Activated CD4-positive, alpha-beta memory T cell treated with anti-CD3 and anti-CD28 coated beads for 36 hours (primary cell): ENCODE measurements at regions not wholly inside any gene's neighbourhood (a gene's known extent, or its start where the extent isn't known, plus 50 kb on each side); places are given as distances from the start of the nearest gene placed in this dataset.

Source experiments
- CTCF ChIA-PET: fragments of 350-600 bp; sonication (Branson Sonifier 250); formaldehyde crosslinking; loops from one replicate; lab custom pipeline; 2021; ENCODE audit warnings: antibody characterized with exemption, inconsistent platforms; lab: Charles Lee
- POLR2A ChIA-PET: fragments of 350-600 bp; sonication (Branson Sonifier 250); formaldehyde crosslinking; loops from one replicate; lab custom pipeline; 2021; ENCODE audit warnings: antibody characterized with exemption; lab: Charles Lee
- DNase-seq: peaks from one replicate; pipeline ENCODE4 v3.0.0-alpha.2; 2020
- H3K27ac Mint-ChIP-seq: one replicate; pipeline ENCODE4 v1.8.0; 2021; ENCODE audit warnings: mixed read lengths
- H3K27me3 Mint-ChIP-seq: one replicate; pipeline ENCODE4 v1.8.0; 2021; ENCODE audit warnings: mixed read lengths
- H3K36me3 Mint-ChIP-seq: one replicate; pipeline ENCODE4 v1.8.0; 2021; ENCODE audit warnings: mixed read lengths
- H3K4me1 Mint-ChIP-seq: one replicate; pipeline ENCODE4 v1.8.0; 2021; ENCODE audit warnings: low read depth, mixed read lengths
- H3K4me3 Mint-ChIP-seq: one replicate; pipeline ENCODE4 v1.8.0; 2021; ENCODE audit warnings: mild to moderate bottlenecking, mixed read lengths
- H3K9me3 Mint-ChIP-seq: one replicate; pipeline ENCODE4 v1.8.0; 2021; ENCODE audit warnings: mixed read lengths
- intact Hi-C: fragments of 100-400 bp; cut with micrococcal nuclease; formaldehyde crosslinking; loops from one replicate; pipeline ENCODE4 v1.15.1; 2023

GRCh38 chr1:188043536-188044245, 1214.9 kb downstream of the PLA2G4A start:
- H3K27me3 Mint-ChIP-seq, result no peaks in the 10 kb centered on the region

GRCh38 chr1:188050250-188050649, 1221.5 kb downstream of the PLA2G4A start:
- intact Hi-C loops, result no loop called here
- no peaks in the 10 kb centered on the region for H3K27me3 Mint-ChIP-seq
- no peak overlapping the region for H3K4me3 Mint-ChIP-seq
- ChIA-PET POLR2A (no interaction called here), CTCF (no interaction called here)
- H3K36me3 Mint-ChIP-seq, result no peaks in the 10 kb centered on the region
- peaks cover 4% of the 10 kb centered on the region for H3K9me3 Mint-ChIP-seq
- DNase-seq, result no peak
- H3K27ac Mint-ChIP-seq, result no peak overlapping the region
- H3K4me1 Mint-ChIP-seq, result no peaks in the 10 kb centered on the region

More at GRCh38 chr1:188043536-188044245, 1214.9 kb downstream of the PLA2G4A start:
- H3K27ac Mint-ChIP-seq, result no peak overlapping the region
- no peak overlapping the region for H3K4me3 Mint-ChIP-seq
- DNase-seq, result no peak
- H3K9me3 Mint-ChIP-seq, result peaks cover 5% of the 10 kb centered on the region
- H3K4me1 Mint-ChIP-seq, result no peaks in the 10 kb centered on the region
- CTCF ChIA-PET, result no interaction called here
- intact Hi-C loops, result no loop called here
- POLR2A ChIA-PET, result no interaction called here
- H3K36me3 Mint-ChIP-seq, result no peaks in the 10 kb centered on the region

DNA sequence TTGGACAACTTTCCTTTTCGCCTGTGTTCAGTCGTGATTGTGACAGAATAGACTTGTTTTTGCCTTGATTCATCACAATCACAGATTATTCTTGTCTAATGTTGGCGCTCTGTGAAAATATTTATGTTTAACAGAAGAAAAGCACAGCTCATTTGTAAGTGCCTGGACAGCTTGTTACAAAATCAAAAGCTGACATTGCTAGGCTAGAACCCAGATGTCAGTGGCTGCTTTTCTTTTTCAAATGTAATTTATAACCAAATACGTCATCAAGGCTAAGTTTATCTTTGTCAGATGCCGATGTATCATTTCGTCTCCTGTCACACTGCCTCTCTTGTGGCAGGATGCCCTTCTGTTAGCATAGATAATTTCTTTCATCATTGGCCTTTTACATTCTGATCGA, 1227.3 kb downstream of the PLA2G4A start:
- Mint-ChIP-seq H3K4me1 (no peaks in the 10 kb centered on the region), H3K4me3 (no peak overlapping the region), H3K36me3 (no peaks in the 10 kb centered on the region), H3K27ac (no peak overlapping the region), H3K27me3 (no peaks in the 10 kb centered on the region), H3K9me3 (peaks cover 6% of the 10 kb centered on the region)
- CTCF ChIA-PET, result no interaction called here
- POLR2A ChIA-PET, result no interaction called here
- intact Hi-C loops, result no loop called here
- DNase-seq, result no peak

- ChIA-PET CTCF (no interaction called here), POLR2A (no interaction called here)
- no peaks in the 10 kb centered on the region for H3K36me3 Mint-ChIP-seq
- intact Hi-C loops, result no loop called here
- no peak overlapping the region for H3K4me3 Mint-ChIP-seq
- H3K4me1 Mint-ChIP-seq, result no peaks in the 10 kb centered on the region
- H3K27ac Mint-ChIP-seq, result no peak overlapping the region
- no peaks in the 10 kb centered on the region for H3K27me3 Mint-ChIP-seq
- peaks cover 12% of the 10 kb centered on the region for H3K9me3 Mint-ChIP-seq
- DNase-seq, result no peak
Observed at GRCh38 chr1:188058801-188059200, 1230.1 kb downstream of the PLA2G4A start.

DNA sequence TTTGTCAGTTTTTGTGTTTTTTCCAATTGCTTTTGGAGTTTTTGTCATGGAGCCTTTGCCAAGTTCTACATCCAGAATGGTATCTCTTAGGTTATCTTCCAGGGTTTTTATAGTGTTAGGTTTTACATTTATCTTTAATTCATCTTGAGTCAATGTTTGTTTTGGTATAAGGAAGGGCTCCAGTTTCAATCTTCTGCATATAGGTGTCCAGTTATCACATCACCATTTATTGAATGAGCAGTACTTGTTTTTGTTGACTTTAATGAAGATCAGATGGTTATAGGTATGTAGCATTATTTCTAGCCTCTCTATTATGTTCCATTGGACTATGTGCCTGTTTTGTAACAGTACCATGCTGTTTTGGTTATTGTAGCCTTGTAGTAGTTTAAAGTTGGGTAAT, 1233.1 kb downstream of the PLA2G4A start:
- no peaks in the 10 kb centered on the region for H3K27me3 Mint-ChIP-seq
- ChIA-PET POLR2A (no interaction called here), CTCF (no interaction called here)
- H3K36me3 Mint-ChIP-seq, result no peaks in the 10 kb centered on the region
- no peak for DNase-seq
- peaks cover 27% of the 10 kb centered on the region for H3K9me3 Mint-ChIP-seq
- intact Hi-C loops, result no loop called here
- no peak overlapping the region for H3K27ac Mint-ChIP-seq
- H3K4me3 Mint-ChIP-seq, result no peak overlapping the region
- H3K4me1 Mint-ChIP-seq, result no peaks in the 10 kb centered on the region

DNA sequence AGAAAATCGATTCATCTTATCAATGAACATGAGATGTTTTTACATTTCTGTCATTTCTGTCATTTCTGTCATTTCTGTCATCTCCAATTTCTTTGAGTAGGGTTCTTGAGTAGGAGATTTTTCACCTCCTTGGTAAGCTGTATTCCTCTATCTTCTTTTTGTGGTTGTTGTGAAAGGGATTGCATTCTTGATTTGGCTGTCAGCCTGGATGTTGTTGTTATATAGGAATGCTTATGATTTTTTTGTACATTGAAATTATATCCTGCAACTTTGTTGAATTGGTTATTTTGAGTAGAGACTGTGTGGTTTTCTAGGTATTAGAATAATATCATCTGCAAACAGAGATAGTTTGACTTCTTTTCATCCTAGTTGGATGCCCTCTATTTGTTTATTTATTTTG, 1233.7 kb downstream of the PLA2G4A start:
- Mint-ChIP-seq H3K27ac (no peak overlapping the region), H3K9me3 (peaks cover 27% of the 10 kb centered on the region), H3K27me3 (no peaks in the 10 kb centered on the region), H3K4me3 (no peak overlapping the region), H3K4me1 (no peaks in the 10 kb centered on the region), H3K36me3 (no peaks in the 10 kb centered on the region)
- ChIA-PET CTCF (no interaction called here), POLR2A (no interaction called here)
- intact Hi-C loops, result no loop called here
- no peak for DNase-seq

GRCh38 chr1:188065917-188066316, 1237.2 kb downstream of the PLA2G4A start:
- H3K36me3 Mint-ChIP-seq, result no peaks in the 10 kb centered on the region
- no peak overlapping the region for H3K27ac Mint-ChIP-seq
- H3K9me3 Mint-ChIP-seq, result peaks cover 36% of the 10 kb centered on the region
- POLR2A ChIA-PET, result no interaction called here
- CTCF ChIA-PET, result no interaction called here
- DNase-seq, result no peak
- H3K4me3 Mint-ChIP-seq, result no peak overlapping the region
- H3K4me1 Mint-ChIP-seq, result no peaks in the 10 kb centered on the region
- H3K27me3 Mint-ChIP-seq, result no peaks in the 10 kb centered on the region
- intact Hi-C loops, result no loop called here

DNA sequence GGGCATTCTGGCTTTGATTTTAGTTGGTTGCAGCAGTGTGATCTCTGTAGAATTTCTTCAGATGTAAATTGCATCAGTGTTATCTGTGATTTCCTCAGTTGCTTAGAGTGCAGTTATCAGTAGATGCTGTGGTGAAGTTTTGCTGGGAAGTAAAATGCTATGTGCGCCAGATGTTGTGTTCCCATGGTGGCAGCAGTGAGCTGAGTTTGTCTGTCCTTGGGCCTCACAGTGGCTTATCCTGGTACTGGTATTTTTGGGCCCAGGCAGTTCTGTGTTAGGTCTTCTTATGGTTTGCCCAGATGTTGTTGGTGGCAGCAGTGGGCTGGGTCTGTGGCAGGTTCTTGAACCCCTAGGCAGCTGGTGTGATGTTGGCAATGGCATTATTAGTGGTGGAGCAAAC, 1242.1 kb downstream of the PLA2G4A start:
- H3K36me3 Mint-ChIP-seq, result no peaks in the 10 kb centered on the region
- no peak overlapping the region for H3K27ac Mint-ChIP-seq
- intact Hi-C loops, result no loop called here
- no peak overlapping the region for H3K4me3 Mint-ChIP-seq
- H3K4me1 Mint-ChIP-seq, result no peaks in the 10 kb centered on the region
- H3K9me3 Mint-ChIP-seq, result peaks cover 32% of the 10 kb centered on the region
- CTCF ChIA-PET, result no interaction called here
- POLR2A ChIA-PET, result no interaction called here
- no peaks in the 10 kb centered on the region for H3K27me3 Mint-ChIP-seq
- no peak for DNase-seq

GRCh38 chr1:188089015-188089414, 1260.3 kb downstream of the PLA2G4A start:
- no peaks in the 10 kb centered on the region for H3K36me3 Mint-ChIP-seq

GRCh38 chr1:188089461-188089860, 1260.7 kb downstream of the PLA2G4A start:
- CTCF ChIA-PET, result no interaction called here
- H3K9me3 Mint-ChIP-seq, result peaks cover 23% of the 10 kb centered on the region
- H3K27ac Mint-ChIP-seq, result no peak overlapping the region
- H3K36me3 Mint-ChIP-seq, result no peaks in the 10 kb centered on the region
- no peak overlapping the region for H3K4me3 Mint-ChIP-seq
- POLR2A ChIA-PET, result no interaction called here
- no peaks in the 10 kb centered on the region for H3K4me1 Mint-ChIP-seq
- H3K27me3 Mint-ChIP-seq, result no peaks in the 10 kb centered on the region
- DNase-seq, result no peak
- intact Hi-C loops, result no loop called here

More at GRCh38 chr1:188089015-188089414, 1260.3 kb downstream of the PLA2G4A start:
- intact Hi-C loops, result no loop called here
- CTCF ChIA-PET, result no interaction called here
- POLR2A ChIA-PET, result no interaction called here
- no peak for DNase-seq
- Mint-ChIP-seq H3K9me3 (peaks cover 25% of the 10 kb centered on the region), H3K4me1 (no peaks in the 10 kb centered on the region), H3K27ac (no peak overlapping the region), H3K4me3 (no peak overlapping the region), H3K27me3 (no peaks in the 10 kb centered on the region)

- ChIA-PET CTCF (no interaction called here), POLR2A (no interaction called here)
- Mint-ChIP-seq H3K27ac (no peak overlapping the region), H3K4me1 (no peaks in the 10 kb centered on the region), H3K36me3 (no peaks in the 10 kb centered on the region), H3K4me3 (no peak overlapping the region), H3K9me3 (peaks cover 11% of the 10 kb centered on the region), H3K27me3 (no peaks in the 10 kb centered on the region)
- intact Hi-C loops, result no loop called here
- DNase-seq, result no peak
Observed at GRCh38 chr1:188096521-188096920, 1267.8 kb downstream of the PLA2G4A start.

GRCh38 chr1:188117436-188117835, 1288.7 kb downstream of the PLA2G4A start:
- Mint-ChIP-seq H3K9me3 (peaks cover 5% of the 10 kb centered on the region), H3K4me3 (no peak overlapping the region), H3K27ac (no peak overlapping the region), H3K4me1 (no peaks in the 10 kb centered on the region), H3K27me3 (no peaks in the 10 kb centered on the region), H3K36me3 (no peaks in the 10 kb centered on the region)
- no peak for DNase-seq
- ChIA-PET POLR2A (no interaction called here), CTCF (interaction anchor here (0.6 kb wide), 1 partner anchor 37 kb away, joined by 3 read pairs; no protein-coding TSS in a partner anchor)
- intact Hi-C loops, result no loop called here

DNA sequence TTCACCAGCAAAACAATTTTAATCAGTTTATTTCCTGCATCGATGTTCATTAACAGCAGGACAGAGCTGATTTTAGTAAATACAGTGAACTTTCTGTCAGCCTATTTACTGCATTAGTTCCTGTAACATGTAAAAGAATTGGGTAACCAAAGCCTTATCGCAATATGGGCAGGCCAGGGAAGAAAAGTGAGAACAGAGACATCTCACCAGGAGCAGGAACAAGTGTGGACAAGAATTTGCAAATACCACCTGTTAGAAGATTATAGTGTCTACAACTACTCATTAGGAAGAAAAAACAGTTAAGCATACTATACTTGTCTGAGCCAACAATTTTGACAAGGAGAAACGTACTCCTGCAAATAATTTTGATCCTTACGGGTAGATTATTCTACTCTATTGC, 1293.9 kb downstream of the PLA2G4A start:
- no peak for DNase-seq
- Mint-ChIP-seq H3K36me3 (no peaks in the 10 kb centered on the region), H3K27me3 (no peaks in the 10 kb centered on the region), H3K4me3 (no peak overlapping the region), H3K4me1 (no peaks in the 10 kb centered on the region), H3K9me3 (peaks cover 3% of the 10 kb centered on the region), H3K27ac (no peak overlapping the region)
- ChIA-PET CTCF (no interaction called here), POLR2A (no interaction called here)
- intact Hi-C loops, result no loop called here
